GM19455 (cell line): ENCODE measurements at regions not wholly inside any gene's neighbourhood (a gene's known extent, or its start where the extent isn't known, plus 50 kb on each side); places are given as distances from the start of the nearest gene placed in this dataset.
"Not testable (repeated sequence)": the region's sequence is repeated elsewhere in the genome, so short reads cannot be mapped to it uniquely, and the experiment has no call there.

Experiments
- ATAC-seq: cut with Tn5 transposase; IDR thresholded peaks from one replicate; pipeline ENCODE4 v1.9.1; 2021; ENCODE audit not compliant: unreplicated experiment

DNA sequence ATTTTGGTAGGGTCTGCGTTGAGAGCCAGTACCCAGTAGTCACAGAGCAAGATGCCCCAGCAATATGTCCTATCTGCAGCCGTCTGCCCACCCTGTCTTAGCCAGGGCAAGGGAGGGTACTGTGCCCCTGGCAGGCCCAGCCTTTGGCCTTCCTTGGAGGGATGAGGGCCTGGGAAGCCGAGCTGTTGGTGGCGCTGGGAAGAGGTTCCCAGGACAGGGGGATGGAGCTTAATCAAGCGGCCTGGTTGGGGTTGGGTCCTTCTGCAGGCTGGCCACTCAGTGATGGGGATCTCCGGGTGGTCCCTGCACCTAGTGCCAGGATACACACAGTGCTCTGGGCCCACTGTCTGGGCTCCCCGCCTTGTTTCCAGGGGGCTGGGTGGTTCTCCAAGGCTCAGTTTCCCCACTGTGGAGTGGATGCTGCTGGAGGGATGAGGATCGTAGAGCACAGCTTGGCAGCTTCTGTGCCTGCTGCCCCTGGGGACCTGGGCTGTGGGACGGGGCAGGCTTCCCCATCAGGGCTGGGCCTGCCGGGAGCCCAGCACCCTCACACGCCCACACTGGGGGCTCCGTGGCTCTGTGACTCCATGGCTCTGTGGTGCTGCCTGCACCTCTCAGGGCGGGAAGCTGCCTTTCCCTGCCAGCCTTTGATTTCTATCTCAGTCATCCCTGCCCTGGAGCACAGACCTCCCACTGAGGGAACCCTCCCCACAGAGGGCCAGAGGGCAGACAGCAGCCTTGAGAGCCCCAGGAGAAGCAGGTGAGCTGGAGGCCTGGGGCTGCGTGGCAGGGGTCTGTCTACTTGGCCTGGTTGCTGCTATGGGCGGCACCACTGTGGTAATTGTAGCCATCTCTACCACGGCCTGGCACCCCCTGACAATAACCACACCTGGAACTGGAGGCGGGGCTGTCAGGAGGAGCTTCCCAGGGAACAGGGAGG lies 357.0 kb downstream of the TMEM121 start:
- ATAC-seq: no peak

DNA sequence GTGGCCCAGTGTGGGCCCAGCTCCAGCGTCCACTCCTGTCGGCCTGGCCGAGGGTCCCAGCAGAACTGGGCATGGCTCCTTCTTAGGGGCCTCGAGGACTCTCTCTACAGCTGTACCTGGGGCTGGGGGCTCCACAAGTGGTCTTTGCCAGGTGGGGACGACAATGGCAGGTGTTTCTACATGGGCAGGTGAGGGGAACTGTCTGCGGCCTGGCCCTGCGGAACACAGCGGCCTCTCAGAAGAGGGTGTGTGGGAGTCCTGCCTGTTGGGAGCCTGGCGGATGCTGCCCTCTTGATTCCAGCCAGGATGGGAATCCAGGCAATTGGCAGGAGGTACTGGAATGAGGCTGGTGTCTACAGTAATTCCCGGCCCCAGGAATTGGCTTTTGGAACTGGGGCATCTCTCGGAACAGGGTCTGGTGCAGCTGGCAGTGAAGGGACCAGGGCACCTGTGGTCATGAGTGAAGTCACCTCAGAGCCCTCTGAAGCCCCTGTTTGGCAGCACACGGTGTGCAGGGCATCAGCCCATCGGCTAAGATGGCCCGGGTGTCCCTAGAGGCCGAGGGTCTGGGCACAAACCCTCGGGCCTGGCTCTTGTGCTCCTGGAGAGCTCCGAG lies 357.9 kb downstream of the TMEM121 start:
- ATAC-seq: not testable (repeated sequence)

DNA sequence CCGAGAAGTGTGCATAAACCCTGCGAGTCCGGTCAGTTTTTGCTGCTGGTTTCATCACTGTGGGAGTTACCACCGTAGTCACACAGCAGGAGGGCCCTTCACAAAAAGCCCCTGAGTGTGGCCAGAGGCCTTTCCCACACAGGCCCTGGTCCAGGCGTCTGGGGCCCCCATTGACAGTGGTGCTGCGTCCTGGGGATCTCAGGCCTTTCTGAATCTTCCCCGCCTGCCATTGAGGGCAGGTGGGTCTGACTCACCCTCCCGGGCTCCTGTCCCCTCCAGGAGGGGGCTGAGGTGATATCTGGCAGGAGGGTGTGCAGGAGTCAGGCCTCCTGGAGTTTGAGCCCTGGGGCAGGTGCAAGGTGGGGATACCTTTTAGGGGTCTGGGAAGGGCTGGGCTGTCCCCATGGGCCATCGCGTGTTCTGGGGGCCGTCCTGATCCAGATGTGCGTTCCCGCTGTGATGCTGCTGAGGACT lies 358.5 kb downstream of the TMEM121 start:
- no peak for ATAC-seq

DNA sequence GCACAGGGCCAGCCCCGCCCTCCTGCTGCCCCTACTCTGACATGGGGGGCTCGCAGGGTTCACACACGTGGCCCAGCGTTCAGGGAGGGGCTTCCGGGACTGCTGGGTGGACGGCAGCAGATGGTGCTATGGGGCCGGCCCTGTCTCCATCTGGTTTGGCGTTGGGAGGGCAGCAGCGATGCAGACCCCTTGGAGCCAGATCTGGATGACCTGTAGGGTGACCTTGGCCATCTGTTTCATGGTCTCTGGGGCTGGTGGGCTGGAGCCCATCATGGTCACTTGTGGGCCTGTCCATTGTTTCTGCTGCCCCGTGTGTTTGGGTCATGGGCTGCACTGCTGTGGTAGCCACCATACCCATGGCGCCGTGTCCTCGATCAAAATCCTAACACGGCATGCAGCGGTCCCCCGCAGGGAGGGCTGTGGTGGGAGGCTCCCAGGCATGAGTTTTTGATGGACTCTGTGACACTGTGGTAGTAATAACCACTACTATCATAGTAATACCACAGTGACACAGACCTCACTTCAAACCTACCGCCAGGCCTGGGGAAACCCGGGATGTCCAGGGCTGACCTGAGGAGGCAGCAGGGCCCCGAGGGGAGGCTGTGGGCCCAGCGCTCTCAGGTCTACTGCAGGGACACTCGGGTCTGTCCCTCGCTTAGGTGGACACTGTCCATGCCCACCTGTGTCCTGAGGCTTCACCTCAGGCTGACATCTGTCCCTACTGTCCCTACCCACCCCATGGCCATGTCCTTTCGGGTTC lies 359.4 kb downstream of the TMEM121 start:
- ATAC-seq: no peak

DNA sequence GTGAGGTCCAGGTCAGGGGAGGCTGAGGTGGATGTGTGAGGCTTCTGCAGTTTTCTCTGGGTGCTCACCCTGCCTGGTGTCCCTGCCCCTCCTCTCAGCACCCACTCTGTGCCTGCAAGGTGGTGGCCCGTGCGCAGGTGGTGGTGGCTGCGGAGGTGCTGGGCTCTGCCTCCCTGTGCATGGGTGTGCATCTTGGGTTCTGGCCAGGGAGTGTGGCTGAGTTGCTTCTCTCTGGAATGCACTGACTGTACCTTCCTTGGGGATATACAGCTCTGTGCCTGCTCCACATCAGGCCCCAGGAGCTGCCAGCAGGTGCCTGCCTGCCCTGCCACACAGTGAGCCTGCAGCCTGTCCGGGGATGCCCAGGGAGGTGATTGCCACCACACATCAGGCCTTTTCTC lies 360.4 kb downstream of the TMEM121 start:
- not testable (repeated sequence) for ATAC-seq

DNA sequence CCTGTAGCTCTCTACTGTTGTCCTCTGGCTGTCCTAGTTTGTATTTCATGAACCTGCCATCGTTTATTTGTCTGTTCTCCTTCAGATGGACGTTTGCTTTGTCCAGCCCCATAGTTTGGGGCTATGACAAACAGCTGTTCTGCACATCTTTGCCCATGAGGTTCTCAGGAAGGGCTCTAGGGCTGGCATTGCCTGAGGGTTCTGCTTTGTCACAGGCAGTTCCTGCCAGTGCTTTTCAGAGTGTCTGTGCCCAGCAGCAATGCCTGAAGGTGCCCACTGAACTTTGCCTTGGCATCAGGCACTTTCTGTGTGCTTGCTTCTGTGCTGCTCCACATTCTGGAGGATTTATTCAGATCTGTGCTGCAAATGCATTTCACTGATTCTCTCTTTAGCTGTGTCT lies 361.3 kb downstream of the TMEM121 start:
- ATAC-seq: no peak

DNA sequence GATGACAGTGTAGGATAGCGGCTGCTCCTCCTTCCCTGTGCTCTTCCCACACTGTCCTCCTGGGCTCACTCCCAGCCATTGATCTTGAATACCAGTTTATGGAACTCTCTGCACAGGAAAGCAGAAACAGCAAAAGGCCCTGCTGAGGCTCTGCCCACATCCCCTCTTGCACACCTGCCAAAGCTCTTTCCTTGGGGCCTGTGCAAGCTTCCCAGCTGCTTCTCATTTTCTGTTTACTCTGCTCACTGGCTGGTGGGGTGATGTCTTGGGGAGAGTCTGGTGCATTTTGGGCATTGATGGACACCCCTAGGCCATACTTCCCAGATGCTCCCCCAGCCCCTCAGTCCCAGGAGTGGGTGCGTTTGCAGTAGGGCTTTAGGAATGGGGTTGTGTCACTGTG lies 361.8 kb downstream of the TMEM121 start:
- ATAC-seq: no peak

DNA sequence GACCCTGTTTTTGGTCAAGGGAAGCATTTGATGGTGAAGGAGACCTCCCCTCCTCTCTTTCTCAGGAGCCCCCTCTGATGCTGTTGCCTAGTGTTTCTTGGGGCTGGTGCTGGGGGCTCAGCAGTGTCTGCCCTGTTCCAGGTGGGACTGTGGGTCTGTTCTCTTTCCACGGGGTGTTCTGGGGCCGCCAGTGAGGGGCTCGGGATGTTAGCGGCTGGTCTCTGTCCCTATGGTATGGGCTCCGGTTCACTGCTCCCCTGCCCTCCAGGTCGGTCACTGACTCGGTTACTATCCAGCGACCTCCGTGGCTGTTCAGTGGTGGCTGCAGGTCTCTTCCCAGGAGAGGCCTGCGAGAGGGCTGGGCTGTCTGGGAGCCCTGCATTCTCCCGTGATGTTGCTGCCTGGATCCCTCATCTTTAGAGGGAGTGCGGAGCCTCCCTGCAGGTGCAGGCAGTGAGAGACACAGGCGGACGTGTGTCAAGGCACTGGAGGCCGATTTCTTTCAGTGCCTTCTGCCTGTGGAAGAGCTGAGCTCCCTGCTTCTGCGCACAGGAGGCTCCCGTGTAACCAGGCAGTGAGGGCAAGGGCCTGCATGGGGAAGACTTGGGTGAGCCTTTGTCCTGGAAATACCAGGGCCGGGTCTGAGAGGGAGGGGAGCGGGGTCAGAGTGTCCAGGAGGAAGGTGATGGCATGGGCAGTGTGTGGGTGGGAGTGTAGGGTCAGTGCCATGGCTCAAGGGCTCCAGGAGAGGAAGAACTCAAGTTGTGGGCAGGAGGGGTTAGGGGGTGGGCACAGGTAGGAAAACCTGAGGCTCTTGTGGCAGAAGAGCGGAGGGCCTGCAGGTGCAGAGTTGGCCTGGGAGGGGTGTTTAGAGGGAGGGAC lies 362.6 kb downstream of the TMEM121 start:
- ATAC-seq: no peak

DNA sequence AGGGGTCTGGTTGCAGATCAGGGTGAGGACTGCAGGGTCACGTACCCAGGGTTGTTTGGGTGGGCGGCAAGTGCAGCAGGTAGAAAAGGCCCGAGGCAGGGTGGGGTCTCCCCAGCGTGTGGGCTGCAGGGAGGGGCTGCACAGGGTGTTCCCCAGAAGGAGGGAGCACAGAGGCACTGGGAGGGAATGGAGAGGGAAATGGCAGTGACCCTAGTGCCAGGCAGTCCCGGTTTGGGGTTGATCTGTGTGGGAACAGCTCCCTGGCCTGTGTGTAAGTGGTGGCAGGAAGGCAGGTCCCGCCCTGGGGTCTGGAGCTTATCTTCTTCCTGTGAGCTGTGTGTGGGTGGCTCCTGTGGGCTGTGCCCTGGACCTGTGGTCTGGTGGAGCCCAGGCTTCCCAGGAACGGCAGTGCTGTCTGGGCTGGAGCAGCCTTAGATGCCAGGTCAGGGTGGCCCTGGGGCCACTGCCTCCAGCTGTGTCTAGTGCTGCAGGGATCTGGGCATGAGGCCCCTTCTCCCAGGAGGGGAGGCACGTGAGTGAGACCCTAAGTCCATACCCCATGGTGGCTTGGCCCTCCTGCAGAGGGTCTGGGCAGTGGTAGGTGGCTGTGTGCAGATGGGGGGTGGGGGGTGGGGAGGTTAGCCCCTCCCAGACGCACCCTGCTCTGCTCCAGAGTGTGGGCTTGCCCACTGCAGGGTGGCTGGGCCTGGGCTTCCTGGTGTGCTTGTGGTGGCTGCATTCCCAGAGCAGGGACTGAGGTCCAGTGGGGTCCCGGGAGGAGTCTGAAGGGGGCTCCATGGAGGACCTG lies 363.5 kb downstream of the TMEM121 start:
- no peak for ATAC-seq

DNA sequence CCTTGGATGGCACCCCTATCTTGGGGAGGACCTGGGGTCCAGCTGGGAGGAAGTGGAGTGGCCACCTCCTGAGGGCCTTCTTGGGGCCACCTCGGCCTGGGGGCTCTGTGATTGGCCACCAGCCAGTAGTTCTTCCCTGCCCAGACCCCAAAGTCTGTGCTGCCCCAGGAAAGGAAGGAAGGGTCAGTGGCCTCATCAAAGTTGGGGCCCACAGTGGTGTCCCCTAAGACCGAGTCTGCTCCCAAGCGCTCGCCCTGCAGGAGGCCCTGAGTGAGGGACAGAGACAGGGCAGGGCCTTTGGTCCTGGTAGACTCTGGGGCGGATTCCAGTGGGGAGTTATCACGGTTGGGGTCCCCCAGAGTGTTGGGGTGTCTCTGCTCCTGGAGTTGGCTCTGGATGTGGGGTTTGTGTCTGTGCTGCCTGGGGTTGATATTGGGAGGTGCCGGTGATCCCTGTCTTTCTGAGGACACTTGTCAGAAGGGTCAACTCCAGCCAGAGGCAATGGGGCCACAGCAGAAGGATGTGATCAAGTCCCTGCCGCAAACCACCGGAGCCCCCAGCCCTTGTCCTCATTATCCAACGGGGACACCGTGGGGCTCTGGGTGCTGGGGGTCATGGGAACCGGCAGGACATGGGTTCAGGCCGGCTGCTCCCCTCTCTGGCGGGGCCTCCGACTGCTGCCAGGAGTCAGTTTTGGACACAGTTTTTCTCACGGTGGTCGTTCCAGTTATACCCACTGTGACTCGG lies 364.3 kb downstream of the TMEM121 start:
- ATAC-seq: no peak

DNA sequence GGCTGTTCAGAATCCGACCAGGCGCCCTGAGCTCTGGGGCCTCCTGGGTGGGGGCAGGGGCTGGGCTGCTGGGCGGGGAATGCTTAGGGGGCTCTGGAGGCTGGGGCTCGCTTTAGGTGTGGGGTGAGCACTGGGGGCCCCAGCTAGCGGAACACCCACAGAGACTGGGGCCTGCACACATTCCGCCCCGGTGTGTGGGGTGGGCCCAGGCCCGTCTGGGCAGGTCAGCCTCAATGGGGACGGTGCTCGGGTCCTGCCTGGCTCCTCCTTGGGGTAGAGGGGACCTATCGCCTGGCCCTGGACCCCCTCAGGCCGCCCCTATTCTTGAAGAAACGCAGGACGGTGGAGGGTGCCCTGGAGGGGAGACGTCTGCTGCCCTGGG lies 364.8 kb downstream of the TMEM121 start:
- no peak for ATAC-seq

DNA sequence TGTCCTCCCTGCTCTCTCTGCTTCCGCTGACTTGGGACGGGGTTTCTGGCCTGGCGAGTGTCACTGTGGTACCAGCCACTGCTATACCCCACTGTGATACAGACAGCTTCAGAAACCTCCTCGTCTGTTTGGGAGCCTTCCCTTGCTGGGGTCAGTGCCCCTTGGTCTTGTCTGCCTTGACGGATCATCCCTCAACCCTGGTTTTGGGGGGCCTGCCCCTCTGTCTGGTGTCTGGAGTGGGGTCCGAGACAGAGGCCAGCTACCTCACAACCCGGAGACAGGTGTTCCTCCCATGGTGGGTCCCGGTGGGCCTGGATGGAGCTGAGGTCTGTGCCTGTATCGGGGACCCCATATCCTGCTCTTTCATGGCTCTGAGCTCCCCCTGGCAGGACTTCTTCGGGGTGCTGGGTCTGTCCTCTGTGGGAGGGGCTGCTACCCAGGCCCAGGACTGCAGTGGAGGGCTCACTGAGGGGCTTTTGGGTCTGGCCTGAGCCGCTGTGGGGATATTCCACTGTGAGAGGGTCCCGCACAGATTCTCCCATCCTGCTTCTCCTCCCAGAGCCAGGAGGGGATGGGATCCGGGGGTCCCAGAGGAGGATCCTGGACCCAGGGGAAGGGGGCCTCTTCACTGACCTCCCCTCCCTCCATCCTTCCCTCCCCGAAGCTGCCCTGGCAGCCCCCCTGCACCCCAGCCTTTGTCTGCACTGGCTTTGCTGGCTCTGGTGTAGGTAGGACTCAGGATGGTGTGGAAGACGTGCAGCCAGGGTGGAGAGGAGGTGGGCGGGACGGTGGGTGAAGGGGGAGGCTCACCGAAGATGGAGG lies 365.5 kb downstream of the TMEM121 start:
- no peak for ATAC-seq

DNA sequence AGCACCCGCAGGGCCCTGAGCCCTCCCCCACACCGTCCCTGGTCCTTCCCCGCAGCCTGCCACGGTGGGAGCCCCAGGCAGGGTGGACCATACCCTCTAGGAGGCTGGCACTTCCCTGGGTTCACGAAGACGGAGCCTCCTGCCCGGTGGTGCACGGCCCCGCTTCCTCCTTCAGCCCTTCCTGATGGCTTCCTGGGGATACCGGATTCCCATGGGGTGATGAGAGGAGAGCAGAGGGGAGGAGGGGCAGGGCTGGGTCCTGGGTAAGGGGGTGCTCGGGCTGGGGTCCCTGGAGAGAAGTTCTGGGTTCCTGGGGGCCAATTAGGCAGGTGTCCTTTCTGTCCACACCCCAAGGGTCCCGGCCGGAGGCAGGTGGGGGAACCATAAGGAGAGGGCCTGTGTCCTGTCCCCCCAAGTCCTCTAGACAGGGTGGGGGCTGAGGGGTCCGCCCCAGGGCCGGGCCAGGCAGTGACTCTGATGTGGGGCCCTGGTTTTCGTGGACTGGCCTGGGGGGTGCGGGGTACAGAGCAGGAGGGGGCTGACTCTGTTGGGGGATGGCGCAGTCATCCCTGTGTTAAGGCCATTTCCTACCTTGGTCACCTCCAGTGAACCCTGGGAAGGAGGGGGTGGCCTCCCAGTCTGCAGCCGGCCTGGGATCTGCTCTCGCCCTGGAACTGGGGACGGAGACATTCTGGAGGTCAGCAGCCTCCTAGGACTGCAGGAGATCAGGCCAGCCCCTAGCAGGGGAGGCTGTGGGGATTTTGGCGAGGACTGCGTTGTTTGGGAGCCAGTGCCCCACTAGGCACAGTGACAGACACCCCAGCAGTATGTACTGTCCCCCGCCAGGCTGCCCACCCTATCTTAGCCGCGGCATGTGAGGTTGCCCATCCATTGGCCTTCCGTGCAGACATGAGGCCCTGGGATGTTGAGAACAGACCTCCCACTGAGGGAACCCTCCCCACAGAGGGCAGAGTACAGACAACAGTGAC lies 366.4 kb downstream of the TMEM121 start:
- ATAC-seq: not testable (repeated sequence)

DNA sequence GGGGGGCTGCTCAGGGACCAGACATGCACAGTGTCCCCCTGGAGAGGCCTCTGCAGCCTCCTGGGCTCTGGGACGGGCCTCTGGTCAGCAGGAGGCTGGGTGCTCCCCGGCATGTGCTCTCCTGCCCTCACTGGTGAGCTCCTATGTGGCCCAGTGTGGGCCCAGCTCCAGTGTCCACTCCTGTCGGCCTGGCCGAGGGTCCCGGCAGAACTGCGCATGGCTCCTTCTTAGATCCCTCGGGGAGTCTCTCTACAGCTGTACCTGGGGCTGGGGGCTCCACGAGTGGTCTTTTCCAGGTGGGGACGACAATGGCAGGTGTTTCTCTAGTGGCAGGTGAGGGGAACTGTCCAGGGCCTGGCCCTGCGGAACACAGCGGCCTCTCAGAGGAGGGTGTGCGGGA lies 367.3 kb downstream of the TMEM121 start:
- ATAC-seq: not testable (repeated sequence)

DNA sequence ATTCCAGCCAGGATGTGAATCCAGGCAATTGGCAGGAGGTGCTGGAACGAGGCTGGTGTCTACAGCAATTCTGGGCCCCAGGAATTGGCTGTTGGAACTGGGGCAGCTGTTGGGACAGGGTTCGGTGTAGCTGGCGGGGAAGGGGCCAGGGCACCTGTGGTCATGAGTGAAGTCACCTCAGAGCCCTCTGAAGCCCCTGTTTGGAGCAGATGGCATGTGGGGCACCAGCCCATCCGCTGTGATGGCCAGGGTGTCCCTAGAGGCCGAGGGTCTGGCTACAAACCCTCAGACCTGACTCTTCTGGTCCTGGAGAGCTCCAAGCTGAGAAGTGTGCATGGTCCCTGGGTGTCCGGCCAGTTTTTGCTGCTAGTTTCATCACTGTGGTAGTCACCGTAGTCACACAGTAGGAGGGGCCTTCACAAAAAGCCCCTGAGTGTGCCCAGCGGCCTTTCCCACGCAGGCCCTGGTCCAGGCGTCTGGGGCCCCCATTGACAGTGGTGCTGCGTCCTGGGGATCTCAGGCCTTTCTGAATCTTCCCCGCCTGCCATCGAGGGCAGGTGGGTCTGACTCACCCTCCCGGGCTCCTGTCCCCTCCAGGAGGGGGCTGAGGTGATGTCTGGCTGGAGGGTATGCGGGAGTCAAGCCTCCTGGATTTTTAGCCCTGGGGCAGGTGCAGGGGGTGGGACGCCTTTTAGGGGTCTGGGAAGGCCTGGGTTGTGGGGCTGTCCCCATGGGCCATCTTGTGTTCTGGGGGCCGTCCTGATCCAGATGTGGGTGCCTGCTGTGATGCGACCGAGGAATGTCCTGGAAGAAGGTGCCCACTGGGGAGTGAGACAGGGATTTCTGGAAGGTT lies 368.0 kb downstream of the TMEM121 start:
- ATAC-seq: no peak
